ENCODE measurements at regions not wholly inside any gene's neighbourhood (a gene's known extent, or its start where the extent isn't known, plus 50 kb on each side); places are given as distances from the start of the nearest gene placed in this dataset.

GRCh38 chr13:76685938-76686337 is 200.3 kb downstream of the KCTD12 start:
- H3K9me3 ChIP-seq, result no peaks in the 10 kb centered on the region
- intact Hi-C loops (cut with DNase I), result no loop called here
- H3K4me1 ChIP-seq, result no peaks in the 10 kb centered on the region
- no peak overlapping the region for H3K4me3 ChIP-seq
- TF ChIP-seq POLR2AphosphoS5 (IDR thresholded peaks at IDR 0.05; ENCODE audit: insufficient read depth in 1 of 2, low read depth in 1 of 2) (no peak), POLR2A (IDR thresholded peaks at IDR 0.05) (no peak), CTCF (IDR thresholded peaks at IDR 0.05) (no peak)
- no peak overlapping the region for H3K27ac ChIP-seq
- DNase-seq (ENCODE audit: extremely low spot score in 2 of 2), result no peak
- no peaks in the 10 kb centered on the region for H3K27me3 ChIP-seq
- no peaks in the 10 kb centered on the region for H3K36me3 ChIP-seq

- Histone ChIP-seq H3K36me3 (no peaks in the 10 kb centered on the region), H3K9me3 (no peaks in the 10 kb centered on the region), H3K4me3 (no peak overlapping the region), H3K4me1 (no peaks in the 10 kb centered on the region), H3K27me3 (no peaks in the 10 kb centered on the region), H3K27ac (no peak overlapping the region)
- TF ChIP-seq POLR2A (IDR thresholded peaks at IDR 0.05) (no peak), POLR2AphosphoS5 (IDR thresholded peaks at IDR 0.05; ENCODE audit: insufficient read depth in 1 of 2, low read depth in 1 of 2) (no peak), CTCF (IDR thresholded peaks at IDR 0.05) (no peak)
- no peak for DNase-seq (ENCODE audit: extremely low spot score in 2 of 2)
- intact Hi-C loops (cut with DNase I), result no loop called here
Observed at GRCh38 chr13:76684336-76684735, 201.9 kb downstream of the KCTD12 start.

- Histone ChIP-seq H3K27ac (no peak overlapping the region), H3K4me1 (no peaks in the 10 kb centered on the region), H3K4me3 (no peak overlapping the region), H3K27me3 (no peaks in the 10 kb centered on the region), H3K9me3 (no peaks in the 10 kb centered on the region), H3K36me3 (no peaks in the 10 kb centered on the region)
- TF ChIP-seq CTCF (IDR thresholded peaks at IDR 0.05) (no peak), POLR2AphosphoS5 (IDR thresholded peaks at IDR 0.05; ENCODE audit: insufficient read depth in 1 of 2, low read depth in 1 of 2) (no peak), POLR2A (IDR thresholded peaks at IDR 0.05) (no peak)
- no peak for DNase-seq (ENCODE audit: extremely low spot score in 2 of 2)
- intact Hi-C loops (cut with DNase I), result no loop called here
Observed at GRCh38 chr13:76683854-76684253, 202.4 kb downstream of the KCTD12 start.

- H3K36me3 ChIP-seq, result no peaks in the 10 kb centered on the region
- H3K4me3 ChIP-seq, result no peak overlapping the region
- H3K9me3 ChIP-seq, result no peaks in the 10 kb centered on the region
- DNase-seq (ENCODE audit: extremely low spot score in 2 of 2), result no peak
- TF ChIP-seq CTCF (IDR thresholded peaks at IDR 0.05) (no peak), POLR2AphosphoS5 (IDR thresholded peaks at IDR 0.05; ENCODE audit: insufficient read depth in 1 of 2, low read depth in 1 of 2) (no peak), POLR2A (IDR thresholded peaks at IDR 0.05) (no peak)
- no peak overlapping the region for H3K27ac ChIP-seq
- intact Hi-C loops (cut with DNase I), result no loop called here
- H3K4me1 ChIP-seq, result no peaks in the 10 kb centered on the region
- H3K27me3 ChIP-seq, result no peaks in the 10 kb centered on the region
Observed at GRCh38 chr13:76683168-76683567, 203.0 kb downstream of the KCTD12 start.

- H3K36me3 ChIP-seq, result no peaks in the 10 kb centered on the region
- H3K27ac ChIP-seq, result no peak overlapping the region
- no peak overlapping the region for H3K4me3 ChIP-seq
- no peak for TF ChIP-seq POLR2AphosphoS5 (IDR thresholded peaks at IDR 0.05; ENCODE audit: insufficient read depth in 1 of 2, low read depth in 1 of 2)
- TF ChIP-seq POLR2A (IDR thresholded peaks at IDR 0.05), result no peak
- TF ChIP-seq CTCF (IDR thresholded peaks at IDR 0.05), result no peak
- no peak for DNase-seq (ENCODE audit: extremely low spot score in 2 of 2)
- H3K4me1 ChIP-seq, result no peaks in the 10 kb centered on the region
- no peaks in the 10 kb centered on the region for H3K9me3 ChIP-seq
- intact Hi-C loops (cut with DNase I), result no loop called here
- H3K27me3 ChIP-seq, result no peaks in the 10 kb centered on the region
Observed at GRCh38 chr13:76680112-76680511, 206.1 kb downstream of the KCTD12 start.
